ENCODE measurements at regions not wholly inside any gene's neighbourhood (a gene's known extent, or its start where the extent isn't known, plus 50 kb on each side); places are given as distances from the start of the nearest gene placed in this dataset.

DNA sequence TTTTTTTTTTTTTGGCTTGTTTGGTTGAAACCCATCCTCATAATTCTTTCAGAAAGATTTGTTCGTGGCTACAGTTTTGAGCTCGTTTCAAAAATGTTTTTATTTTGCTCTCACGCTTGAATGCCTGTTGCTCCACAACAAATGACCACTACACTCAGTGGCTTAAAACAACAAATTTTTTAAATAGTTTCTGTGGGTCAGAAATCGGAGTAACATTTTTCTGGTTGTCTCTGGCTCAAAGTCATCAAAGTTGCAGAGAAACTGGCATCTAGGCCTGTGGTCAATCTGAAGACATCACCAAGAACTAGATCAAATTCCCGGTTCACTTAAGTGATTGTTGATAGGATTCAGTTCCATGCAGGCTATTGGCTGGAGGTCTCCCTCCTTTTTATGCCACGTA is 560.0 kb downstream of the SNAPC1 start:
- no peak for DNase-seq (ENCODE audit: insufficient read length, low spot score)
- FAIRE-seq = no peak

DNA sequence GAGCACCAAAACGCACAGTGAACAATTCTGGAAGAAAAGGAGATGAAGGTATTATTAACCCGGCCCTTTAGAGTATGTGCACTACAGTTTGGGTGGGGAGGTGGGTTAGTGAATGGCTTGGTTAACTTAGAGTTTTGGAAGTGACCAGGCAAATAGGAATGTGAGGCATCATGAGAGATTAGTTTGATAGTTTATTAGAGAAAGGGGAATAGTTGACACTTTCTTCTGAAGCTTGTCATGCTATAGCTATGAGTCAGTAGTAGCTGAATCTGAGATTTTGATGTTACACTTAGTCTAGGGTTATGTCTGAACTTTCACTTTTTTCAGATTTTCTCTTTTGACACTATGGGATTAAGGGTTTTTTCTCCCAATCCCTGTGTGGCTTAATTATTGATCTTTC is 567.2 kb downstream of the SNAPC1 start:
- peak; percentile 69 for DNase-seq (ENCODE audit: insufficient read length, low spot score)
- FAIRE-seq = peak; percentile 96

DNA sequence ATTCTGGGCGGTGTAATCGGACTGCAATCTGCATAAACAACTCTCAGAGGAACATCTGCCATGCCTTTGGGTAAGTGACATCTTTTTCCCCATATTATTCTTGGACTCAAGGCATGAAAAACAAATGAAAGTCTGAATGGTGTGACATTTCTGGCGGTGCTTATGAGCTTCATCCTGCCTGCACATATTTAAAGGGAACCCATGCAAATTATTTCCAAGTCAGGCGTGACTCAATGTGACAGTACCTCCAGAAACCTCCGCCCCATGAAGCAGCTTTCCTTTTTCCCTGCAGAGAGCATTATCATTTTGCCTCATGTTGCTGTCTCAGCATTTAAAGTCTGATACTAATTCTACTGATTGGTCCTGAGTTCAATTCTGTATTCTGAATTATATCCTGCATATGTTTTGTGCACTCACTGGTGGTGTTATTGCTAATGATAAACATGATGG is 585.4 kb downstream of the SNAPC1 start:
- no peak for DNase-seq (ENCODE audit: insufficient read length, low spot score)
- FAIRE-seq = peak; percentile 99

DNA sequence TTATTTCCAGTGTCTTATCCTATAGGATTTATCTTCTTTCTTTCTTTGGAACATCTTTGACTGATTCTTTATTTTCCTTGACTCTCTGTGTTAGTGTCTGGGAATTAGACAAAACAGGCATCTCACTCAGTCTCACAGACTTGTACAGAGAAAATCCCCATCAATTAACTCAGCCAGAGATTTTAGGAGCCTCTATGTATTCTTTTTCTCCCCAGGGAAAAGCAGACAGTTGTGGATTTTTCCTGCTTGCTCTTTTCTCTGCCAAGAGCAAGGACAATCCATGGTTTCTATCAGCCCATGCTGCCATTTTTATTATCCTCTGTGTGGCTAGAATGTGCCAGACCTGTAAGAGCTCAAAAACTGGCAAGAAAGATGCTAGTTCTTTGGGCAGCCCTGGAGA is 595.1 kb downstream of the SNAPC1 start:
- no peak for DNase-seq (ENCODE audit: insufficient read length, low spot score)
- no peak for FAIRE-seq

DNA sequence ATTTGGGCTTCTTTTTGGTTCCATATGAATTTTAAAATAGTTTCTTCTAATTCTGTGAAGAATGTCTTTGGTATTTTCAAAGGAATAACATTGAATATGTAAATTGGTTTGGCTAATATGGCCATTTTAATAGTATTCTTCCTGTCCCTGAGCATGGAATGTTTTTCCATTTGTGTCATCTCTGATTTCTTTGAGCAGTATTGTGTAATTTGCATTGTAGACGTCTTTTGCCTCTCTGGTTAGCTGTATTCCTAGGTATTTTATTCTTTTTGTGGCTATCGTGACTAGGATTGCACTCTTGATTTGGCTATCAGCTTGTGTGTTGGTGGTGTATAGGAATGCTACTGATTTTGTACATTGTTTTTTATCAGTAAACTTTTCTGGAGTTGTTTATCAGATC is 601.9 kb downstream of the SNAPC1 start:
- DNase-seq (ENCODE audit: insufficient read length, low spot score) (no peak), FAIRE-seq (peak; percentile 78)

DNA sequence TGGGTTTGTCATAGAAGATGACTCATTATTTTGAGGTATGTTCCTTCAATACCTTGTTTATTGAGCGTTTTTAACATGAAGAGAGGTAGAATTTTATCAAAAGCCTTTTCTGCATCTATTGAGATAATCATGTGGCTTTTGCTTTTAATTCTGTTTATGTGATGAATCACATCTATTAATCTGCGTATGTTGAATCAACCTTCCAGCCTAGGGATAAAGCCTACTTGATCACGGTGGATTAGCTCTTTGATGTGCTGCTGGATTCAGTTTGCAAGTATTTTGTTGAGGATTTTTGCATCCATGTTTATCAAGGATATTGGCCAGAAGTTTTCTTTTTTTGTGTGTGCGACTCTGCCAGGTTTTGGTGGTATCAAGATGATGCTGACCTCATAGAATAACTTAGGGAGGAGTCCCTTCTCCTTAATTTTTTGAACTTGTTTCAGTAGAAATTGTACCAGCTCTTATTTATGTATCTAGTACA is 602.6 kb downstream of the SNAPC1 start:
- FAIRE-seq (peak; percentile 90), DNase-seq (ENCODE audit: insufficient read length, low spot score) (no peak)

DNA sequence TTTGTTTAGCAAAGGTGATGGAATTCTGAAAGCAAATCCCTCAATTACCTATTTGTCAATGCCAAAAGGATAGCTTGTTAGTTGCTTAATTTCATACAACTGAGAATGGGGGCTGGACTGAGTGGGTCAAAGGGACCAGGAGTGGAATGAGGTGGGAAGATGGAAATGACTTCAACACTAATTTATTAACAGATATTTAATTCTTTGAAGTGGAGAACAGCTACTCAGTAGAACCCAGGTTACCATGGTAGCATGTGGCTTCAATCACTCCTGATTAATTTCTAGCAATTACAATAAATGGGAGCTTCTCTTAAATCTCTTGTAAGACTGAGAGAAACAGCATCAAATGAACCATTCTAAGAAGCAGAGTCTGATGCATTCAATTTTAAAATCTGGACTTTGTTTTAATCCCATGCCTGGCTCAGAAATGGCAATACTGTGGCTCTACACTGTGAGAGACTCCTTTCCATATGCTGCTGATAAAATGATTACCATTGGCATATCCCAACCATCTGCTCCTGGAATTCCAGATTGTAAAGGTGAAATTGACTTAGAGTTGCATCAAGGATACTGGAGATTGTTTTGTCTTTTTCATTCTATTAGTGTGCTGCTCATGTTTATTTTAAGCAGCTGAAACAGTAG is 607.8 kb downstream of the SNAPC1 start:
- FAIRE-seq = peak; percentile 87
- no peak for DNase-seq (ENCODE audit: insufficient read length, low spot score)

DNA sequence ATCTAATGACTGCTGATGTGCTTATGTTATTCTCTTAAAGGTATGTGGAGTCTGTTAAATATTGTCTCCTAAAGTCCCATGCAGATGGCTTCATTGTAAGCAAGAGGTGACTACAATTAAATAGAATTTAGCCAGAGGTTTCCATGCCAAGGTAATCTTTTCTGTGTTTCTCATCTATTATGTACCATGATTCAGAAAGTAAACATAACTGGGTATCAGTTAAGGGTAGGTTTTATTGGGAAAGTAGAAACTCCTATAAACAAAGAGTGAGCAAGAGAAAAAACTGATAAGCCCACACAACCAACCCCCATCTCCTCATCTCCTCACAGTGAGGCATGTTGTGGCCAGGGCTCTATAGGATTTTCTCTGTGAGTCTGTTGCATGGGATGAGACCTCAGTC is 611.7 kb downstream of the SNAPC1 start:
- no peak for FAIRE-seq

DNA sequence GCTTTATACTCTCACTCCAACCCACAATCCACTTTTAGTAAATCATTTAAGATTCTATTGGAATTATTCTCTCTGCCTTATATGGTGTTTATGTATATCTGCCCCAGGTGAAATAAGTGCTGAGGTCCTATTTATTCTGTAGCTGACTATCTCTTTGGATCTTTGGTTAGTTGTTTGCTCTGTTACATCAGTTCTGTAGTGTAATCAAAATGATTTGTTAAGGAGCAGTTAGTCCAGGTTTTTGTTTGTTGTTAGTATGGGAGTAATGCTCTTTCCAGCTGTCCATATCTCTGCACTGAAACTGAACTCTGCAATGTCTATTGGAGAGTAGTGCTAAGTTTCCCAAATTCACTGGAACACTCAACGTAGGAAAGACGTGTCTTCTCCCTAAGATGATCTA is 615.8 kb downstream of the SNAPC1 start:
- no peak for FAIRE-seq
- no peak for DNase-seq (ENCODE audit: insufficient read length, low spot score)

More for the DNA sequence above, 611.7 kb downstream of the SNAPC1 start:
- no peak for DNase-seq (ENCODE audit: insufficient read length, low spot score)

DNA sequence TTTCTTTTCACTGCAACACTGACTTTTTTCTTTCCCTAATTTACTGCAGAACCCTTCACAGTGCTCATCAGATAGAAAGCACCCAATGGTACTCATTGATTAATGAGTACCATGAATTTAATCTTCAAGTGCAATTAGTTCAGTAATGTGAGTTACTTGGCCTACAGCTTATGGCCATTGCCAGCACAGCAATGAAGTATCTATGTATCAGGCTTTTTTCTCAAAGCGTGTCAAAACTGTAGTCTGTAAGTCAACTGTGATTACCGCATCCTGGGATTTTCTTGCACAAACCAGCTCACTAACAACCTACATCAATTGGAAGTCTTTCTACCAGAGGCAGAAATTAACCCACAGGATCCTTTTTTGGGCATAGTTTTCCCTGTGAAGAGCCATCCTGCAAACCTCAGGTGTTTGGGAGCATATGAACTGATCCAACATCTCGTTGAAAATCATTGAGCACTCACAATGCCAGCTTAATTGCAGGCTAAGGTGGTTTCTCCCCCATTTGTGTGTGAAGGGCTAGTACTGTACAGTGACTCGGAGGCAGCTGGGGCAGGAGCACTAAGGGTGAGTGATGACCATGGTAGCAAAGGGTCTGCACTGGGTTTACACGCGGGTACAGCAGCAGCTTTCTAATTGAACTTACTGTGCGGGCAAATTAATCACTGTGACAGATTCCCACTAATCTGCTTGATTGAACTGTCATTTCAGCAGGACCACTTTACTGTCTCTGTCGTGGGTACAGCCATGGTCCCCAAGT is 619.3 kb downstream of the SNAPC1 start:
- DNase-seq (ENCODE audit: insufficient read length, low spot score) (no peak), FAIRE-seq (peak; percentile 99)

DNA sequence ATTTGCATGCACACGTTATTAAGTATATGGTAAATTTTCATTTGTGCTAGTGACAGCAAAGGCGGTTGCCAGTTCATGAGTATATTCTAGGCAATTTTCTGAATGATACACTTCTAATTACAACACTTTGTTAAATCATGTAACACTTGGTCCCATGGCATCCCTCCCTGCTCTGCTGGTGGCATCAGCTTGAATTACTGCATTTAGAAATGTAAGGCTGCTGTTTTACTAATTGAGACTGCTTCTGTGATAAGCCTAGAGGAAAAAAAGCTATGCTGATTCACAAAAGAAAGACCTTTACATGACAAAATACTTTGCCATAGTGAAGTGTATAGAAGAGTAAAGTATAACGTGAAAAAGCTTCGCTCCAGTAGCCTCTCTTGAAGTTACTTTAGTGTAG is 636.1 kb downstream of the KCNH5 start:
- DNase-seq (ENCODE audit: insufficient read length, low spot score) (no peak), FAIRE-seq (peak; percentile 96)

DNA sequence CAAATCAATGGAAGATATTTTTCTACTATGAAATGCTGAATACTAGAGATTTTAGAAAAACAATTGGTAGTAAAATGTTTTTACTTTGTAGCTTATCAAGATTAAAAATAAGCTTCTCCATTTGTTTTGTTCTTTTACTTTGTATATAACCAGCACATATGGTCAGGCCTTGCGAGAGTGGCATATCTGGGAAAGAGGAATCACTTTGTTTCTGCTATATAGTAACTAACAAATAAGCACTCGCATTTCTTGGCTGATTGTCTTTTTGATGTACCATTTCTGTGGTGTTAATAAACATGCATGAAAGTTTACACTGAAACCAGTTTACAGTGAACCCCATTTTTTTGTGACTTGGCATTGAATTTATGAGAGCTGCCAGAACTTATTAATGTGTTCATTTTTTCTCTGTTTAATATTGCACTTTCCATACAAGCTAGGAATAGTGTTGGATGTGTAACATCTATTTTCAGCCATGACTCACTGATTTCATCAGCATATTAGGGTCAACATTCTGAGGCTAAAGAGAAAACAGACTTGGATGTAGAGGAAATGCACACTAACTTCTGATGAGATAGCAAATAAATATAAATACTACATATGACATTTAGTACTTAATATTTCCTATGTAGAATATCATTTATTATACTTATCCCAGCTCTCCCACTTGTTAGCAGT is 635.5 kb downstream of the KCNH5 start:
- DNase-seq (ENCODE audit: insufficient read length, low spot score) = no peak
- FAIRE-seq = peak; percentile 96

DNA sequence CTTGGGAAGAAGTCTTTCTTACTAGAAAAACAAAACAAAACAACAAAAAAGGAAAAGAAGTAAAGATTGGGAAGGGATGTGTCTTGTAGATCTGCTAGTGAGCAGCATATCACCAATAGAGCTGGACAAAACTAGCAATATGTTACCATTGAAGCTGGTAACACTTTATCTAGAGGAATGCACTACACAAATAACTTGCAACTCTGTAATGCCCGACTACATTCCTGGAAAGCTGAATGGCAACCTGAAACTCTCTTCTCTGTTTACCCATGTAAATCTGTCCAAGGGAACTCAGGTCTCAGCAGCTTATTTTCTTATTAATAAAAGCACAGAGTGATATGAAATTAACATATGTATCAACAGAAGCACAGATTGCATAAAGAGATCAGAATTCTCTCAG is 624.4 kb downstream of the KCNH5 start:
- FAIRE-seq (peak; percentile 98), DNase-seq (ENCODE audit: insufficient read length, low spot score) (no peak)

DNA sequence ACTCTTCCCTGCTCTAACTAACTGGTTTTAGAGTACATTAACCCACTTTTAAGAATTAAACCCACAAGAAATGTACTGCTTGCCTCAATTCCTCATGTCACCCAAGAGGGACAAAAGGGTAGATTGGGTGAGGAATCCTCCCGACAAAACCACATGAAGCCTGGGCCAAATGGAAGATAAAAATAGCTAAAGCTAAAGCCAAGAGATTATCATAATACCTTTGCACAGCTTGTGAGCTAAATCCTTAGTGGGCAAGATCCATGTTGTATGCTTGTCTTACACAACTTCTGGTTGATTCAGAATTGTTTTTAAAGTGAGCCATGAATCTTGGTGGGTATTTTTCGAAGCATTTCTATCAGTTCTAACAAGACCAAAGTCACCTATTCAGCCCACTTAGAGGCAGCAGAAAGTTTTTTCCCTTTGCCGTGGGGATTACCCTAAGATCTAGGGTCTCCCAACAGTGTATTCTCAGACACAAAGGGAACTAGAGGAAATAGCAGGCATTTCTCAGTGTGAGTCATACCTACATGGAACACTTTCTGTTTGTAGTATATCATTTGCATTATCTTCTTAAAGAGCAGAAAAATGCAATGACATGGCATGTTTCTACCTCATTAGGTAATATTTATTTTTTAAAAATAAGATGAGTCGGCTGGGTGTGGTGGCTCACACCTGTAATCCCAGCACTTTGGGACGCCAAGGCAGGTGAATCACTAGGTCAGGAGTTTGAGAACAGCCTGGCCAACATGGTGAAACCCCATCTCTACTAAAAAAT is 616.6 kb downstream of the KCNH5 start:
- FAIRE-seq (peak; percentile 99), DNase-seq (ENCODE audit: insufficient read length, low spot score) (peak; percentile 89)

DNA sequence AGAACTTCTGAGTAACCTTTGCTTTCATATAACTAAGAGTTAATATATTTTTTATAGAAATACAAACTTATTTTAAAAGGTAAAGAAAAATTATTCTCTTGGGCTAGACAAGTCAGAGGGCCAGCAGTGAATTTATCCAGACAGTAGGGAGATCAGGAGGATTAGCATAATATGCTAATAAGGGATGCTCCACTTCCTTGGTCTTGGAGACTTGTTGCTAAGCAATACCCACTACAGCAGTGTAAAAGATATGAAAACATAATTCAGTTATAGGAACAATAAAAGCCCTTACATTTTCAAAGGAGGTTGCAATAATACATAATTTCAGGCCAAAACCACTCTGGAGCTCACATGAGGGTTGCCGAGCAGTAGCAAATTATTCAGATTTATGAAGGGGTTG is 615.6 kb downstream of the KCNH5 start:
- FAIRE-seq = no peak
- DNase-seq (ENCODE audit: insufficient read length, low spot score) = no peak

DNA sequence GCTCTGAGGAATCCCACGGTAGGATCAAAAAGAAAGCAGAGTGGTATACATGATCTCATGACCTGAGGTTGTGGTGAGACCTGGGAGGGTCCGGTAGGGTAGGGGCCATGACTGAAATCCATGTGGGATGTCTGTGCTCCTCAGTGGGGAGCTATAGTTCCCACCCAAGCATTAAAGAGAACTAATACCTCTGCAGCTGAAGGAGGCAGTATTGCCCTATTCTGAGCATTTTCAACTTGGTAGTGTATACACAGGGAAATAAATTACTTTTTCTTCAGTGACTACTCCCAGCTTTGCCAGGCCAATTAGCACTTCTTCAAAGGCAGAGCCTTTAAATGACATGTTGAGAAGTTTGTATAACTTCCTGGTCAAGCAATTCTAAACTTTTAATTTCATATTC is 613.8 kb downstream of the KCNH5 start:
- FAIRE-seq = peak; percentile 96

DNA sequence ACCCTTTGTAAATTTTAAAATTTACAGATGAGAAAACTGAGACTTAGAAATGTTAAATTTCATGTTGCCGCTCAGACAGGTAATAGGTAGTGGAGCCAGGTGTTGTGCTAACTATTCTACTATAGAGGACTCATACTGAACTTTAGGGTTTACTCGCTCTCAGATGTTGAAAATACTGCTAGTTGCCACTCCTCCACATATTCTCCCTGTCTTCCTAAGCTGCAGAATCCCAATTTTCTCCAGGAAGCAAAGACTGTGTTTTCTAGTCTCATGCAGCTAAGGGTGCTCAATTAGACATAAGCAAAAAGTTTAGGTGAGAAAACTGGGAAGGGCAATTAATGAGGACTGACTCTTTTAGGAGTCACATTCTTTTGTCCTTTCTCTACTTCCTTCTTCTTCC is 612.3 kb downstream of the KCNH5 start:
- DNase-seq (ENCODE audit: insufficient read length, low spot score) (no peak), FAIRE-seq (peak; percentile 74)

More for the DNA sequence above, 613.8 kb downstream of the KCNH5 start:
- DNase-seq (ENCODE audit: insufficient read length, low spot score) = no peak

DNA sequence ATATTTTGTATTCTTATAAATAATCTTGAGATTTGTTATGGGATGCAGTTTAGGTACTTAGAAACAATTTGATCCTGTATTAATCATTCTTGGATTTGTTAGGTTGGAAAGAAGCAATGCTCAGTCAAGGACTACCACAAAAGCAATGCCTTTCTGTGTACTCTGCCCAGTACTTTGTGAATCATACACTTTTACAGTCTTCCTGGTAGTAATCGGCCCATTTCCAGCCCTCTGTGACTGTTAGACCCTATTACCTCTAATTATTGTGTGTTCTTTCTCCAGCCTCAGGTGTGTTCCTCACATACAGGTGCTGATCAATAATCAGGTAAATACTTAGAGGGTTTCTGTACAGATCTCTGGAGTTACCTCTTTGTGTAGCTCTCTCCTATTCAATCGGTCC is 609.0 kb downstream of the KCNH5 start:
- no peak for DNase-seq (ENCODE audit: insufficient read length, low spot score)
- FAIRE-seq = no peak

DNA sequence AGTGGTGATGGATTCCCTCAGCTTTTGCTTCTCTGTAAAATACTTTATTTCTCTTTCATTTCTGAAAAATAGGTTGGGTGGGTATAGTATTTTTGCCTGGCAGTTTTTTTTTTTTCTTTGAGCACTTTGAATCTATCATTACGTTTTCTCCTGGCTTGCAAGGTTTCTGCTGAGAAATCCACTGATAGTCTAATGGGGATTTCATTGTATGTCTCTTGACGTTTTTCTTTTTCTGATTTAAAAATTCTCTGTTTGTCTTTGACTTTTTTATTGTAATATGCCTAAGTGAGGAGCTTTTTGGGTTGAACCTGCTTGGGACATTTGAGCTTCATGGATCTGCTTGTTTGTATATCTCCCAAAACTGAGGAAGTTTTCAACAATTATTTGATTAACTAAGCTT is 606.0 kb downstream of the KCNH5 start:
- FAIRE-seq (peak; percentile 42), DNase-seq (ENCODE audit: insufficient read length, low spot score) (no peak)

DNA sequence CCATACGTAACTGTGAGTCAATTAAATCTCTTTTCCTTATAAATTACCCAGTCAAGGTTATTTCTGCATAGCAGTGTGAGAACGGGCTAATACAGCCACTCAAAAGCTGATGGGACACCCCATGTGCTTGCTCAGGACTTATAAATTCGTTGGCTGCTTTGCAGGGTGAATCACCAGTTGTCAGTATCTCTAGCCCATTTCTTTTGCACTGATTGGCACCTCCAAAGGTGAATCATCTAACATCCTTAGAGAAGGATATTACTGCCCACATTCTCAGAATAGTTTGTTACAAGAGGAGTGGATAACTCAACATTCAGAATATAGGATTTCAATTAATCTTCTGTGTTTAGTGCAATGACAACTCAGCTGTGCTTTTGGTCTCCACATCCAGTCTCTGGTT is 601.5 kb downstream of the KCNH5 start:
- DNase-seq (ENCODE audit: insufficient read length, low spot score) (peak; percentile 96), FAIRE-seq (peak; percentile 100)

DNA sequence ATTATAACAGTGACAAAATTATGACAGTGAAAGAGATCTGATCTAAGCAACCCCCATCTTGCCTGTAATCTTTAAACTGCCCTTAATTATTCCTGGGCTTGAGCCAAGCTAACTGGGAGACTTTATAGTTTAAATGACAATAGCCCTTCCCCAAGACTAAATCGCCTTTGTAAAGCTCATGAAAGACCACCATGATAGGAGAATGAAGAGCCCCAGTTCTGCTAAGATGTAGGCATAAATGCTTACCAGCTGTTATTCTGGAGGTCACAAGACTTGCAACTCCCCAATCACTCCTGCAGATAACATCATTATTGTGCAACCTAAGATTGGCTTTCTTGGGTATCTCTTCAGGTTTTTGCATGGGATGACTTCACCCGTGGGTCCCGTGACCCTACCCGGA is 599.7 kb downstream of the KCNH5 start:
- FAIRE-seq = peak; percentile 90

More for the DNA sequence above, 599.7 kb downstream of the KCNH5 start:
- DNase-seq (ENCODE audit: insufficient read length, low spot score) = no peak
